GM21737 (cell line): ENCODE measurements at regions not wholly inside any gene's neighbourhood (a gene's known extent, or its start where the extent isn't known, plus 50 kb on each side); places are given as distances from the start of the nearest gene placed in this dataset.
"Not testable (repeated sequence)": the region's sequence is repeated elsewhere in the genome, so short reads cannot be mapped to it uniquely, and the experiment has no call there.

ENCODE experiments used
- ATAC-seq: cut with Tn5 transposase; IDR thresholded peaks from one replicate; pipeline ENCODE4 v1.9.1; 2021; ENCODE audit warnings: mild to moderate bottlenecking, moderate library complexity; ENCODE audit not compliant: unreplicated experiment

- not testable (repeated sequence) for ATAC-seq
Measured at GRCh38 chr9:41367301-41367700, 178.2 kb upstream of the ZNG1F start.

GRCh38 chr9:41361790-41362189 is 172.7 kb upstream of the ZNG1F start:
- ATAC-seq, result not testable (repeated sequence)

GRCh38 chr9:41359116-41359515 is 170.0 kb upstream of the ZNG1F start:
- not testable (repeated sequence) for ATAC-seq

GRCh38 chr9:41358682-41359081 is 169.6 kb upstream of the ZNG1F start:
- not testable (repeated sequence) for ATAC-seq

- not testable (repeated sequence) for ATAC-seq
Measured at GRCh38 chr9:41357918-41358404, 168.8 kb upstream of the ZNG1F start.

- not testable (repeated sequence) for ATAC-seq
Measured at GRCh38 chr9:41357350-41357748, 168.2 kb upstream of the ZNG1F start.

GRCh38 chr9:41356588-41357349 is 167.7 kb upstream of the ZNG1F start:
- not testable (repeated sequence) for ATAC-seq

- ATAC-seq, result not testable (repeated sequence)
Measured at GRCh38 chr9:41355712-41356450, 166.8 kb upstream of the ZNG1F start.

GRCh38 chr9:41354978-41355377 is 165.9 kb upstream of the ZNG1F start:
- not testable (repeated sequence) for ATAC-seq

GRCh38 chr9:41354060-41354934 is 165.2 kb upstream of the ZNG1F start:
- not testable (repeated sequence) for ATAC-seq

GRCh38 chr9:41353026-41353425 is 163.9 kb upstream of the ZNG1F start:
- ATAC-seq, result not testable (repeated sequence)

GRCh38 chr9:41352390-41352789 is 163.3 kb upstream of the ZNG1F start:
- not testable (repeated sequence) for ATAC-seq

- not testable (repeated sequence) for ATAC-seq
Measured at GRCh38 chr9:41347893-41348292, 158.8 kb upstream of the ZNG1F start.

GRCh38 chr9:41332562-41332961 is 143.4 kb upstream of the ZNG1F start:
- ATAC-seq, result not testable (repeated sequence)

GRCh38 chr9:41321277-41321676 is 132.2 kb upstream of the ZNG1F start:
- not testable (repeated sequence) for ATAC-seq

- ATAC-seq, result not testable (repeated sequence)
Measured at GRCh38 chr9:41308953-41309352, 119.8 kb upstream of the ZNG1F start.

- not testable (repeated sequence) for ATAC-seq
Measured at GRCh38 chr9:41285744-41286143, 96.6 kb upstream of the ZNG1F start.

GRCh38 chr9:41280299-41281238 is 91.5 kb upstream of the ZNG1F start:
- not testable (repeated sequence) for ATAC-seq

GRCh38 chr9:41279437-41279836 is 90.3 kb upstream of the ZNG1F start:
- ATAC-seq, result not testable (repeated sequence)

GRCh38 chr9:41279033-41279432 is 89.9 kb upstream of the ZNG1F start:
- ATAC-seq, result not testable (repeated sequence)
